Ecto neural progenitor cell (in vitro differentiated cells): ENCODE measurements at regions not wholly inside any gene's neighbourhood (a gene's known extent, or its start where the extent isn't known, plus 50 kb on each side); places are given as distances from the start of the nearest gene placed in this dataset.

Source experiments
- DNase-seq: peaks from one replicate; pipeline ENCODE4 v3.0.0-alpha.2; 2018; ENCODE audit warnings: low spot score

DNA sequence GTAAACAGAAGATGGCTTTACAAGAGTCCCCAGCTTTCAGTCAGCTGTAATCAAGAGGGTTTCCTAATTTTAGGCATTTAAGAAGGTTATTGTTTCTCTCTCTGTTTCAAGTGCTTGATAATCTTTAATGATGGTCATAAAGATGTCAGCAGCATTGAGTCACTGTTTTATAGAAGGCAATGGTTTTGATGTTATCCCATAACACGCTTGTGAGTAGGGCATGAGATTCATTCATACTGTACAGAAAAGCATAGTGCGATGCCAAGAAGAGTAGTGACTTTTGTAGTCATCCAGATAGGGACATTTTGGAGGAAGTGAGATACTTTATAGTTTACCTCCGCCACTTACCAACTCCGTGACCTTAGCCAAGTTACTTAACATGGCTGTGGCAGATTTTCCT is 364.2 kb upstream of the SLC10A2 start:
- no peak for DNase-seq

DNA sequence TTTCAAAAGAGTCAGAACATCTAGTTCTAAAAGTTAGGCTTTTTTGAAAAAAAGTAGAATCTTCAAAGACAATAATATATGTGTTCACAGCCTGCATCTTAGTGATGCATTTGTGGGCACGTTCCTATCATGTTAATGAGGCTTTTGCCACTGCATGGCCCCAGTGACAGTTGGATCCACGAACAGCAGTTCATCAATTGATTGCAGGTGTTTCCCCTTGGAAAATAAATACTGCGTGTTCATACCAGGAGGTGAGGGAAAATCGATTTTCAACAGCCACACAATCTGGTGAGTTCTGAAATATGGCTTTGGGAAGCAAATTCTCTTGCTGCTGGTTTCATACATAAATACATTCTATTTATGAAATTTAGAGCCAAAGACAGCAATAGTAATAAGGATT is 343.8 kb upstream of the SLC10A2 start:
- no peak for DNase-seq

DNA sequence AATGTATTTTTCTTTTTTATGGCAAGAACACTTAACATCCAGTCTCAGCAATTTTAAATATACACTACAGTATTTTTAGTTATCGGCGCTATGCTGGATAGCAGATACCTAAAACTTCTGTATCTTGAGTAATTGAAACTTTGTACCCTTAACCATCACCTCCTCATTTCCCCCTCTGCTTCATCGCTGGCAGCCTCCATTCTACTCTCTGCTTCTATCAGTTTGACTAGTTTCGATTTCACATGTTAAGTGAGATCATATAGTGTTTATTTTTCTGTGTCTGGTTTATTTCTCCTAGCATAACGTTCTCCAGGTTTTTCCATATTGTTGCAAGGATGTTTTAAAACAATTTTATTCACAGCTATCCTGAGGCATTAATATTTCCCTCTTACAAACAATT is 340.8 kb upstream of the SLC10A2 start:
- DNase-seq = no peak

DNA sequence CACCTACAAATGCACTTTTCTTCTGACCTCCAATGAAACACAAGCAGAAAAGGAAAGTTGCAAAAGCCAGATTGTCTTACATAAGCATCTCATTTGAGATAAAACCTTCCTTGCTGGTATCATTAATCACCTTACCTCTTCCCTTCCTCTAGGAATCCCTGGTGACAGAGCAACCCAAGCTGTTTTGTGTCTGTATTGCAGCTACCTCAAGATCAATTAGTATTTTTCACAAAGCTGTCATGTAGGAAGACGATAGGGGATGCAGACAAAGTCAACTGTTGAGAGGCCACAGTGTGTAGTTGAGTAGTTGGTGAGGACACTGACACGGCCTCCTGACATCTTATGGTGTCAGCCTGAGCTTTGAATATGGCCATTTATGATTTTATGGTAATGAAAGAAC is 339.1 kb upstream of the SLC10A2 start:
- DNase-seq = no peak

DNA sequence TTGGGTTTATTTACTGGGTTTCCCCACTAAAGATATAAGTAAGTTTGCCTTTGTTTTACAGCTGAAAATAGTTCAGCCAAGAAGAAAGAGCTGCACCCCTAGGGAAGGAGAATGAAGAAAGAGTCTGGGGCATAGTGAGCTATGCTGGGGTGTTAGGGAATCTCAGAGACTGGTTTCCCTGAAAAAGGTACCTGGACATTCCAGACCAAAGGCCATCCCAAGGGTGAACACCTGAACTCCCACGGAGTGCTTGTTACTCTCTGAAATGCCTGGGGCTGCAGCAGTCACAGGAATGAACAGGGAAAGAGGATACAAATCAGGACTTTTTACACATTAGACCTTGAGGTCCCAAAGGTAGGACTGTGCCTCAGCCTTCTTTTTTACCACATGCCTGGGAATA is 337.6 kb upstream of the SLC10A2 start:
- no peak for DNase-seq

DNA sequence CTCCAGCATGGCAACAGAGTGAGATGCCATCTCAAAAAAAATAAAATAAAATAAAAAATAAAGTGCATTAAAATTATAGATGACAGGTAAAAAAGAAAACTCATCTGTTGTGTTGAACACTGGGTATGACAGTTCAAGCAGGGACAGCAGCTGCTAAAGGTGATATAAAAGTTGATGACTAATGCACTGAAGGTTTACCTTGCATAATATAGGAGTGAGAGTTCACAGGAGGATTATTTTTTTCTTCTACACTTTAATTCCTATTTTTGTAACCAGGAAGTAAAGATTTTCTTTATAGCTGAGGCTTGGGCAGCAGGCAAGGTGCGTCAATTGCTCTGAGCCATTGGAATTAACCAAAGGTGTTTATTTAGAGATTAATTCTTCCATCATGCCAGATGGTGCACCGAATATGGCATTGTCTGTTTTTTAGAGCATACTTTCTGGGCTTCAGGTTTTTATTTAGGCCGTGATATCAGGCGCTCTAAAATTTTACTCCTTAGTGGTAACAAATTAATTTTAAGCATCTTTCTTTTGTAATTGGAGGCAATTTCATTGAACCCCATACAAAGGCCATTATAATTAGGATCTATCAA is 337.0 kb upstream of the SLC10A2 start:
- no peak for DNase-seq

DNA sequence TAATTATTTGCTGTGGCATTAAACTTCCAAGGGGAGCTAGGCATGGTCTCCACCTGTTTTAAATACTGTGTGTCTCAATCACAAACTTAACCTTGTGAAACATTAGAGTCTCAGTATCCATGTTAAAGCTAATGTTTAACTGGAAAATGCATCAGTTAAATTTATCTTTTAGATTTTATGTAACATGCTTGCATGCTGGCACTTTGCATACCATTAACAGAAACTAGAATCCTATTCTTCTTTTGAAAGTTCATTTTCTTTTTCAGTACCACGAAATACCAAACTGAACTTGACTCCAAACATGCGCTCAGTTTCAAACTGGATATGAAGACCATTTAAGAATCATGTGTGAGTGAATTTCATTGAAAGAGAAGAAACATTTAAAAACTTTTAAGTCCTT is 328.9 kb upstream of the SLC10A2 start:
- no peak for DNase-seq

DNA sequence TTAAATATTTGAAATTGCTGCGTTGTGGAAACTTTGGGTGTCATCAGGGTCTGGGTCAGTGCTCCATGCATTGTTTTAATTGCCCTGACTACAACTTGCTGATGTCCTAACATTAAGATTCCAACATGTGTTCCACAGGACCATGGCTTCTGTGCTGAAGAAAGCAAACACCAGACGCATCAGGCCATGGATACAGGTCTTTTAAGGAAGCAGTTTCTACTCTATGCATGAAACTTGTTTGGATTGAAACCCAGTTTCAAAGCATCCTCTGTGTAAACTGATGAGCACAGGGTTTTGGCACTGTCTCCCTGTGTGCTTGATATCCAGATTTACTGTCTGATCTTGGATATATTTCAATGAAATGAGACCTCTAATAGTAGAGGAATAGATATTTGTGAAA is 328.4 kb upstream of the SLC10A2 start:
- DNase-seq = no peak

DNA sequence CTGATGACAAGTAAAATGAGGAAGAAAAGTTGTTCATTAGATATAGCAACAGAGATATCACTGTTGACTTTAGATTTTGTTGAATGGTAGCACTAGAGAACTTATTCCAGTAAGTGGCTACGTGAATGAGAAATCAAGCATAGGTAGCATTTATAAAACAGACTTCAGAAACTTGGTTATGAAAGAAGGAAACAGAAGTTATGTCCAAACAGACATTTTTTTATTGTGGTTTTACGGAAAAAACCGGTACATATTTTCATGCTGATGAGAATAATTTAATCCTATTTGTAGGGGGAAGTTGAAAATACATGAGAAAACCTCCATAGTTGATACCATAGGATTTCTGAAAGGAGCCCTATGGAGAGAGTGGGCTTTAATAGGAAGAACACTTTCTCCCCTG is 325.7 kb upstream of the SLC10A2 start:
- DNase-seq = no peak

DNA sequence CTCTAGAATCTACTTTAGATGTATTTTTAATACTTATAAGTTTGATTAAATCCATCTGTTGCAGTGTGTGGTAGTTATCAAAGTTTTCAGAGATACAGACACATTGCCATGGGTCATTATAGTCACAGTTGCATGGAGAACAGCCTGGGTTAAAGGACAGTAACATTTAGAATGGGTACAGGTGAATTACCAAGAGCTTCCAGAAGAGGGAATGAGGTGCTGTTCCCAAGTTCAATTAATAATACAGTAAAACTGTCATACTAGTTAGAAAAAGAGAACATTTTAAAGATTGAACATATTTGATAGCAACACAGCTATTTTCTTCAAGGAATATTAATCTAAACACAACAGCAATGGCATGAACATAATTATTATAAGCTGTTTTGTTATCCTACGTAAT is 322.6 kb upstream of the SLC10A2 start:
- DNase-seq = no peak

DNA sequence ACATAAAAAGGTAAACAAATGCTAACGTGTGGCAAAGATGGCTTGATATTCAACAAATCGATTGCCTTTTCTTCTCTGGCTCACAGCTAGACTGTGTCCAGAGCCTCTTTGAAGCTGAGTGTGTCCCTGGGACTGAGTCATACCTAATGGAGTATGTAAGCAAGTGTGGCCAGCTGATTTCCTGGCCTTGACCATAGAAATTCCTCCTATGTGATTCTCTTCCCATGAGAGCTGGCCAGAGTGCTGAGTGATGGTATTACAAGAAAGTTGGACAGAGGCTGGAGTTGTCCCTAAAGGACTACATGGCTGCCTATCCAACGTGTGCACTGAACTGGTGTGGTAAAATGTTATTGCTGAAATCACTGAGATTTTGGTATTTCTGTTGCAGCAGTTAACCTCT is 320.1 kb upstream of the SLC10A2 start:
- DNase-seq = no peak

DNA sequence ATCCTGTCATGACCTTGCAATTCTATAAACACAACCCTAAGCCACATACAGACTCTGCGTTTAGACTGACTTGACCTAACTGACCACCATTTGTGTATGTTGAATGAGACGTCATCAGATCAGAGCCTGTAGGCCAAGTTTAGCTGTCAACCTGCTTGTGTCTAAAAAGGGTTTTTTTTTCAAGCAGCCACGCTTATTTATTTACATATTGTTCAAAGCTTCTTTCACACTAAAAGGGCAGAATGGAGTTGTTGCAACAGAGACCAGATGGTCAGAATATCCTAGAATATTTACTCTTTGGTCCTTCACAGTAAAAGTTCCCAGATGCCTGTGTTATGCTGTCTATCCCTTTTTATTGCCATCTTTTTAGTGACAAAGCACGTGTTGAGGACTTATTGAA is 307.7 kb upstream of the SLC10A2 start:
- DNase-seq = no peak

DNA sequence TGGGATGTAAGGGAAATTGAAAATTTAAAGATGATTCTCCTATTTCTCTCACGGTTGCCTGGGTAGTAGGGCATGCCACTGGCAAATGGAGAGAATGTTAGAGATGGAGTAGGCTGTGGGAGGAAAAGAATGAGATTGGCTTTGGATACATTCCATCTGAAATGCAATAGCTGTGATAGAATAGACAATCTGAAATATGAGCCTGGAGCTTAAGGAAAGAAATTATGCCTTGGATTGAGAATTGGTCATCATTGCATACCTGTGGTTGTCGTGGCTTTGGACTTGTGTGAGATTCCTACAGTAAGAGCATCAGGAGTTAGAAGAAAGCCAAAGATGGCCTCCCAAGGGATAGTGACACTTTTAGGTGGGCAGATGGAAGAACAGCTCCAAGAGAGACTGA is 305.1 kb upstream of the SLC10A2 start:
- no peak for DNase-seq

DNA sequence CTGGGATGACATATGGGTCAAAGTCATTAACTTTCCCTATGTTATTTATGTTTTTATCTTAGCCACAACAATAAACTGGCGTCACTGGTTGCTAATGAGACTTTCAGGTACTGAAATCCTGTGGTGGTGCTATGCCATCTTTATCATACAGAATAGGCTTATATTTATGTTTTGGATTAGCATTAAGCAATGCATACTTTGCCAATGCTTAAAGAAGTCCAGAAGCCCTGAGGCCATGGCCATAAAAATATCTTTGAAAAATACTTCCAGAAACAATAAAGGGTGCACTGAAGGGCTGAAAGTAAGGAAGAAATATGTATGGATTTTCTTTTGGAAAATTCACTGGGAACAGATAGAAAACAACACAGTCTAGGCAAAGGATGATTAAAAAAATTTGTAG is 304.6 kb upstream of the SLC10A2 start:
- no peak for DNase-seq

DNA sequence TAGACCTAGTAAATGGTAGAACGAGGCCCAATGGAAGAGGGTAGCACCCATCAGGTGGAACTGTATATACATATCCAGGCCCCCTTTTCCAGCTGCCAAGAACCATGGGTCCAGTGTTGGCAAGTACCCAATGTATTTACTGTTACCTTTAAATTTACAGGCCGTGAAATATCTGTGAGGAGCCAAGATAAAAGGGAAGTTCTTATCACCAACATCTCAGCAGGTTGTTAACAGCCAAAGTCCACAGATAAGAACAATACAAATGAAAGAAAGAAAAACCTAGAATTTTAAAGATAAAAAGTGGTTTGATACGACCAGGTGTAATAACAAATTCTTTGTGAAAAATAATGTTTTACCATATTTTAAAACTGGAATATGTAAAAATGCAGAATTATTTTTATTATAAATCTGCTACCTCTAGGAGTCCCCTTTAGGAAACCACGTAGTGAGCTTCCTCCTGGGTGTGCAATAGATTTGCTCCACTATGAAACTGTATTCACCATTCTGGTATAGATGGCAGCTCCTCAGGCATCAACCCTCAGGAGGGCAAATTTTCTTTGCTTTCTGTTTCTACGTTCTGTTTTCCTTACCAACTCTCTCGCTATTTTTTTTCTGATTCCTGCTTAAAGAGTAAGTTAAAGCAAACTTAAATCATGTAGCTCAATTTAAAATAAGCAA is 292.2 kb upstream of the SLC10A2 start:
- DNase-seq = no peak

DNA sequence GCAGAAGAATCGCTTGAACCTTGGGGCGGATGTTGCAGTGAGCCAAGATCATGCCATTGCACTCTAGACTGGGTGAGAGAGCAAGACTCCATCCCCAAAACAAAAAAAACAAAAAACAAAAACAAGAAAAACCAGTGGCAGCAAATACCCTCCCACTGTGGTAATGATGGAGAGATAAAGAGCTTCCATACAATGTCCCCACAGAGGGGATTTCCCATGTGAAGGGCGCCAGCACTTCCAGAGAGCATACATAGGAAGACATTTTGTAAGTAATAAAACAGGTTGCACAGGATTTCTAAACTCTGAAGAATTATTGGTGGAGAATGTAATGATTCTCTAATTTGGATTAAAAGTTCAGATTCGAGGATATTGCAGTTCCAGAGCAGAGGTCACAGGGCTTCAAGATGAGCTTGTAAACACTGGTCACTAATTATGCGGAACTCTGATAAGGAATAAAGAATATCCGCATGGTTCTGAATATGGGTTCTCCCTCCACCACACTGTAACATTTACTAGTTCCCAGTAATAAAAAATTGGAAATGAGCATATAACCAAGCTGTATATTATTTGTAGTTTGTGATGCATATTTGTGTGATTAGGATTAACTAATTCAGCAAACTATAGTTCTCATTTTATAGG is 290.1 kb upstream of the SLC10A2 start:
- DNase-seq = no peak

DNA sequence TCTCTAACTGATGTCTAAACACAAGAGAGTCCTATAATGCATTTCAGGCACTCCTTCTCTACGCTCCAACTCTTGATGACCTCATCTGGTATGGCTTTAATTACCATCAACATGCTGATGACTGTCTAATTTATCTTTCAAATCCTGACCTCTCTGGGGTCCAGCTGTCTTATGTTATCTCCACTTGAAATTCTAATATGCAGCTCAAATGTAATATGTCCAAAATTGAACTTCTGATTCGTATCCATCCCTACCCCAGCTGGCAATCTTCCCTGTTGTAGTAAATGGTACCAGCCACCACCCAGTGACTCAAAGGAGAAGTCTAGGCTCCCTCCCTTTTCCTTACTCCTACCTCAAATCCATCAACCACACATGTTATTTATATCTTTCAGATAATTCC is 288.0 kb upstream of the SLC10A2 start:
- no peak for DNase-seq

DNA sequence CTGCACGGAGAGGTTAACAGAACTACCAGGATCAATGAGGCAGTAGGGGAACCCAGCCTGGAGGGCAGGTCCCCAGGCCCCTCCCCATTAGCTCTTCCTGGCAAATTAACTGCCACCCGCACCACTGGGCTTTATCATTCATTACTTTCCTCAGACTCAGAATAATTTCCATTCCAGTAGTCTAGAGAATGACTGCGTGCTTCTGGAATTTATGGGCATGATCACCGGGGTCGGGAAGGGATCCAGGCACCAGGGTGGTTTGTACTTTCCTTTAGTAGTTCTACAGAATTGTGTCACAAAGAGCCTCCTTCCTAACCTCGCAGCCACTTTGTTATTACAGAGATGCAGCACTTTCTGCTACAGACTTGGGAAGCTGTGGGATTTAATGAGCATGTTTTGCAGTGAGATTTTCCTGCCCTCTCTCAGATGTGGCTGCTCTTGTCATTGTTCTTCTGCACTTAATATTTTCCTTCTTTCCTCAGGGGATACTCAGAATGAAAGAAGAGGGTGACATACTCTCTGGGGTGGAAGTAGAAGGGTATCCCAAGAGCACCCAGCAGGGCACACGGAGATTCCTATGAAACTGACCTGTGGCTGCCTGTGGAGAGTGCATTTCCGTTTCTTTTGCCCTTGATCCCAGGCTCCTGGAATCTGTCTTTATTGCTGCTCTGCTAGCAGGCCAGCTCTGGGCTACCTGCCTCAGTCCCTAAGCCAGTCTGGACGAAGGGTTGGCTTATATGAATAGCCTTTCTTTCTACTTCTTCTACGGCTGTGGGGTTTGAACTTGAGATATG is 285.0 kb upstream of the SLC10A2 start:
- no peak for DNase-seq

DNA sequence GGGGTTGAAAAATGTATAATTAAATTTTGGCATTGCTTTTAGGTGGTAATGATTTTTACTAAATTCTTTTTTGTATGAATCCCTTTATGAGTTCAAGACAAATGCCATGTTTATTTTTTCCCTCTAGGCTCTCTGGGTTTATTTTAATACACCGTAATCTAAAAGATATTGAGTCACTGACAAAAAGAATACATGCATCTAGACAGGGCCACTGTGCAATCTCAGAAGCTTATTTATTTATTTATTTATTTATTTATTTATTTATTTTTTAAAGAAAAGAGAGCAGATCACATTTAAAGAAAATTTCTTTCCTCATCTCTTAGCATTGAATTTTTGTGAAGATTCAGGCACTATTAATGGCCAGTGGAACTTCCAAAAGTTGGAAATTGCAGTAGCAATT is 283.9 kb upstream of the SLC10A2 start:
- DNase-seq = no peak

DNA sequence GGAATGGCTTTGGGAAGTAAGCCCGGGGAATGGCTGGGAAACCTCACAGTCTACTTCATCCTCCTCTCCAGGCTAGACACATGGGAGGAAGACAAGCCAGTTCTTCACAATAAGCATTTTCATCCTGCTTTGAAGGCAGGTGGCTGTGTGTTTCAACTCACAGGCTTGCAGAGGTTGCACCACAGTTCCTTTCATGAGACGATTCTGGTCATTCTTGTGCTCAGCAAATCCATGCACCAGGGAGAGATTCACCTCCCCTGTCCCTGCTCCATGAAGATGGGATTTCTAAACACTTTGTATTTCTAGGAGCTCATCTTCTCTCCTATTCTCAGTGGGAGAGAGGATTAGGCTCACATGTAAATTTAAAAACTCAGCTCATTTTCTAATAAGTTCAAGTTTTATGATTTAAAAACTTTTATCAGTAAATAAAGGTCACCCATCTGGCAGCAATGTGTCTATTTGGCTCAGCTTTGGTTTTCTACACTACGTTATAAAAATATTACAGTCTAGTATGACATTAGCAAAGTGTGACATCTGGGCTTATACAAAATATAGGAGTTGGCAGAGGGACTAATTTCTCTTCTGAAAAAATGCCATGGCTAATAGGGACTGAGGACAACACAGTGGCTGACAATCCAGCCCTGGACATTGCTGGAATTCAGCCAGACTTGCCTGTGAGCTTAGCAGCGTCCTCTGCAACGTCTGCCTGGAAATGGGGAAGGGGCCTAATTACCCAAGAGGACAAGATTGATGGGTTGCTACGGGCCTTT is 283.2 kb upstream of the SLC10A2 start:
- DNase-seq = no peak

DNA sequence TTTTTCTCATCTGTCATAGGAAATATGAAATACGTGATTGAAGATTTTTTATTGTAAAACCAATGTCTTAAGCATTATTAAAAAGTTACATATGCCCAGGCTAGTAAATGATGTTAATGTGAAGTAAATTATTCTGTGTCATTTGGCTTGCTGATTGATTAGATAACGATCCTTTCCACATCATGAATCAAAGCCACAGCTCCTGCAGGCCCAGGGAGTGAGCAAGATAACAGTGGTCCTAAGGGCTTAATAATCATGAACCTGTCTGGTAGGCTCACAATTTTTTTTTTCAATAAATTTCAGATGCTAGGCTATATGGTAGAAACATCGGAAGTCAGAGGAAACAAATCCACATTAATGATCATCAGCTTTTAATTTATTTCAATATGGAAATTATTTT is 269.0 kb upstream of the SLC10A2 start:
- DNase-seq = no peak

DNA sequence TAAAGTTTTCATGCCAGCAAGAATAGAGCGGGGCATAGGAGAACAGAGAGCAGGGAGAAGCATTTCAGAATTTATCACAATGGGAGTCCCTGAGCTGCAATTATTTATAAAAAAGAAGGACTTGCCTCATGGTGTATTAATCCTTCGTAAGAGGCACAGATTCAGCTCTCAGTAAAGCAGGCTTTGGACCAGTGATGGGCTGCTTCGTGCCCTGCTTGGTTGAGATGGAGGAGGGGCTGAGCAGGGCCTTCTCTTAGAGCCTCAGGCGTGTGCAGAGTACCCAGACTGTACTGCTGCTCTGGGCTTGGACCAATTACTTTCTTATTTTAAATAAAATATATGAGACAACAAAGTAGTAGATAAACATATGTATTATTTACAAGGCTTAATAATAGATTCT is 265.7 kb upstream of the SLC10A2 start:
- no peak for DNase-seq
